ENCODE measurements at regions not wholly inside any gene's neighbourhood (a gene's known extent, or its start where the extent isn't known, plus 50 kb on each side); places are given as distances from the start of the nearest gene placed in this dataset.

- no peaks in the 10 kb centered on the region for H3K79me2 ChIP-seq (ENCODE audit: control insufficient read depth, insufficient read depth, low read length)
- no peak overlapping the region for H3K56ac ChIP-seq (ENCODE audit: low read length)
- no peaks in the 10 kb centered on the region for H3K36me3 ChIP-seq (ENCODE audit: control insufficient read depth, insufficient read depth, low read length)
- no peak overlapping the region for H3K4me2 ChIP-seq (ENCODE audit: low read length)
- no peak overlapping the region for H3K27ac ChIP-seq (ENCODE audit: low read depth, low read length)
- no CpG with 5 or more reads among the region's 2 CpGs for WGBS (ENCODE audit: extremely low coverage, insufficient coverage, low lambda C conversion rate)
- H2AK5ac ChIP-seq (ENCODE audit: low read length): no peak overlapping the region
- no peak for DNase-seq
- H3K4me3 ChIP-seq (ENCODE audit: low read length): no peak overlapping the region
- no peak overlapping the region for H4K8ac ChIP-seq (ENCODE audit: low read depth, low read length)
- H3K79me1 ChIP-seq (ENCODE audit: low read length): no peaks in the 10 kb centered on the region
- no peak overlapping the region for H3K18ac ChIP-seq (ENCODE audit: low read length)
- no peak overlapping the region for H4K5ac ChIP-seq (ENCODE audit: low read length)
- no peak overlapping the region for H3K4ac ChIP-seq (ENCODE audit: low read depth, low read length)
- H3K27me3 ChIP-seq (ENCODE audit: insufficient read depth, low read length, poor library complexity): no peaks in the 10 kb centered on the region
- H3K23ac ChIP-seq (ENCODE audit: low read length): no peak overlapping the region
- no peaks in the 10 kb centered on the region for H3K4me1 ChIP-seq (ENCODE audit: control insufficient read depth, low read depth, low read length)
- no peak overlapping the region for H2BK15ac ChIP-seq (replicated peaks; ENCODE audit: low read depth)
- no peak overlapping the region for H2BK120ac ChIP-seq (ENCODE audit: low read depth, low read length)
- H2BK5ac ChIP-seq (ENCODE audit: low read length): no peak overlapping the region
- no peak overlapping the region for H3K9ac ChIP-seq (ENCODE audit: low read length)
Measured at GRCh38 chr5:84550222-84550621, 165.5 kb upstream of the EDIL3 start.

- Histone ChIP-seq H3K4me1 (ENCODE audit: control insufficient read depth, low read depth, low read length) (no peaks in the 10 kb centered on the region), H3K9ac (ENCODE audit: low read length) (no peak overlapping the region), H3K4me2 (ENCODE audit: low read length) (no peak overlapping the region), H3K18ac (ENCODE audit: low read length) (no peak overlapping the region), H4K5ac (ENCODE audit: low read length) (no peak overlapping the region), H3K36me3 (ENCODE audit: control insufficient read depth, insufficient read depth, low read length) (no peaks in the 10 kb centered on the region), H3K4me3 (ENCODE audit: low read length) (no peak overlapping the region), H2BK120ac (ENCODE audit: low read depth, low read length) (no peak overlapping the region), H3K56ac (ENCODE audit: low read length) (no peak overlapping the region), H3K23ac (ENCODE audit: low read length) (no peak overlapping the region), H2BK15ac (replicated peaks; ENCODE audit: low read depth) (no peak overlapping the region), H3K79me1 (ENCODE audit: low read length) (no peaks in the 10 kb centered on the region), H4K8ac (ENCODE audit: low read depth, low read length) (no peak overlapping the region), H2BK5ac (ENCODE audit: low read length) (no peak overlapping the region), H3K27ac (ENCODE audit: low read depth, low read length) (no peak overlapping the region), H2AK5ac (ENCODE audit: low read length) (no peak overlapping the region), H3K4ac (ENCODE audit: low read depth, low read length) (no peak overlapping the region), H3K79me2 (ENCODE audit: control insufficient read depth, insufficient read depth, low read length) (no peaks in the 10 kb centered on the region), H3K27me3 (ENCODE audit: insufficient read depth, low read length, poor library complexity) (no peaks in the 10 kb centered on the region)
- WGBS (ENCODE audit: extremely low coverage, insufficient coverage, low lambda C conversion rate): no CpG with 5 or more reads among the region's 1 CpG
- peak; percentile 41 for DNase-seq
Measured at GRCh38 chr5:84549054-84549453, 164.4 kb upstream of the EDIL3 start.

DNA sequence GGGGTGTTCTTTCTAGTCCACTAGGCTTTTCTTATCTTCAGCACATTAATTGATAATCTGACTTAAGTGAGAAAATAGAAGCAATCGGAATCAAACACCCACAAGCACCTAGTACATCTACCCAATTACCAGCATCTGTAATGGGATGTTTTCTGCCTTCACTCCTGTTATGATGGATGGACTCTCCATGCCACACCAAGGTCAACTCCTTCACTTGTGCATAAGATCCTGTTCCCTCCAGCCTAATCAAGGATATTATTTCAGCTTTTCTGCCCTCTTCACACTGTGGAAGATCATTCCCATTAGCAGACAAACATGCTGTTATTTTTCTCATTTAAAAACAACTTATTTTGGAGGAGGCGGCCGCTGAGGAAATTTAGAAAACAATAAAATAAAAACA is 162.0 kb upstream of the EDIL3 start:
- H3K79me2 ChIP-seq (ENCODE audit: control insufficient read depth, insufficient read depth, low read length): no peaks in the 10 kb centered on the region
- H2BK15ac ChIP-seq (replicated peaks; ENCODE audit: low read depth): no peak overlapping the region
- H3K4me1 ChIP-seq (ENCODE audit: control insufficient read depth, low read depth, low read length): no peaks in the 10 kb centered on the region
- H4K8ac ChIP-seq (ENCODE audit: low read depth, low read length): no peak overlapping the region
- no peaks in the 10 kb centered on the region for H3K36me3 ChIP-seq (ENCODE audit: control insufficient read depth, insufficient read depth, low read length)
- no CpG with 5 or more reads among the region's 3 CpGs for WGBS (ENCODE audit: extremely low coverage, insufficient coverage, low lambda C conversion rate)
- H3K4ac ChIP-seq (ENCODE audit: low read depth, low read length): no peak overlapping the region
- no peak overlapping the region for H4K5ac ChIP-seq (ENCODE audit: low read length)
- H2BK120ac ChIP-seq (ENCODE audit: low read depth, low read length): no peak overlapping the region
- H3K4me2 ChIP-seq (ENCODE audit: low read length): no peak overlapping the region
- H3K4me3 ChIP-seq (ENCODE audit: low read length): no peak overlapping the region
- no peak overlapping the region for H3K9ac ChIP-seq (ENCODE audit: low read length)
- no peak overlapping the region for H3K56ac ChIP-seq (ENCODE audit: low read length)
- no peak for DNase-seq
- H2BK5ac ChIP-seq (ENCODE audit: low read length): no peak overlapping the region
- H3K23ac ChIP-seq (ENCODE audit: low read length): no peak overlapping the region
- H3K79me1 ChIP-seq (ENCODE audit: low read length): no peaks in the 10 kb centered on the region
- no peak overlapping the region for H3K27ac ChIP-seq (ENCODE audit: low read depth, low read length)
- no peak overlapping the region for H3K18ac ChIP-seq (ENCODE audit: low read length)
- H3K27me3 ChIP-seq (ENCODE audit: insufficient read depth, low read length, poor library complexity): no peaks in the 10 kb centered on the region
- no peak overlapping the region for H2AK5ac ChIP-seq (ENCODE audit: low read length)

DNA sequence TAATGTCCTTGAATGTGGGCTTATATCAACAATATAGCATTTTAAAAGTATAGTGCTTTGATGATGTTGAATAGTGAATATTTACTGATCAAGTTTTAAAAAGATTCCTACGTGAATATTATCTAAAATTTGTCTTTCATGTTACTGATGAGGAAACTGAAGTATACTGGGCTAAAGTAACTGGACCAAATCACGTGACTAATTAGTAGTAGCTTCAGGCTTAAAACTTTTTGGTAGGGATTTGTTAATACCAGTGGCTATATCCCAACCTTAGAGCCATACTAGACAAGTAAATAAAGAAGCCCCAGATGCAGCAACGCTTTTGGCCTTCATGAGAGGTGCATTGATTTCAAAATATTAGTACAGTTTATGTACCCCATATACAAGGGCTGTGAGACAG is 152.1 kb upstream of the EDIL3 start:
- Histone ChIP-seq H2AK5ac (ENCODE audit: low read length) (no peak overlapping the region), H3K56ac (ENCODE audit: low read length) (no peak overlapping the region), H3K4me1 (ENCODE audit: control insufficient read depth, low read depth, low read length) (no peaks in the 10 kb centered on the region), H3K4me3 (ENCODE audit: low read length) (no peak overlapping the region), H3K4ac (ENCODE audit: low read depth, low read length) (no peak overlapping the region), H2BK120ac (ENCODE audit: low read depth, low read length) (no peak overlapping the region), H3K9ac (ENCODE audit: low read length) (no peak overlapping the region), H4K5ac (ENCODE audit: low read length) (no peak overlapping the region), H2BK15ac (replicated peaks; ENCODE audit: low read depth) (no peak overlapping the region), H3K36me3 (ENCODE audit: control insufficient read depth, insufficient read depth, low read length) (no peaks in the 10 kb centered on the region), H3K27me3 (ENCODE audit: insufficient read depth, low read length, poor library complexity) (no peaks in the 10 kb centered on the region), H3K79me2 (ENCODE audit: control insufficient read depth, insufficient read depth, low read length) (no peaks in the 10 kb centered on the region), H3K27ac (ENCODE audit: low read depth, low read length) (no peak overlapping the region), H3K79me1 (ENCODE audit: low read length) (no peaks in the 10 kb centered on the region), H4K8ac (ENCODE audit: low read depth, low read length) (no peak overlapping the region), H2BK5ac (ENCODE audit: low read length) (no peak overlapping the region), H3K23ac (ENCODE audit: low read length) (no peak overlapping the region), H3K4me2 (ENCODE audit: low read length) (no peak overlapping the region), H3K18ac (ENCODE audit: low read length) (no peak overlapping the region)
- DNase-seq: no peak
- no CpG with 5 or more reads among the region's 3 CpGs for WGBS (ENCODE audit: extremely low coverage, insufficient coverage, low lambda C conversion rate)

DNA sequence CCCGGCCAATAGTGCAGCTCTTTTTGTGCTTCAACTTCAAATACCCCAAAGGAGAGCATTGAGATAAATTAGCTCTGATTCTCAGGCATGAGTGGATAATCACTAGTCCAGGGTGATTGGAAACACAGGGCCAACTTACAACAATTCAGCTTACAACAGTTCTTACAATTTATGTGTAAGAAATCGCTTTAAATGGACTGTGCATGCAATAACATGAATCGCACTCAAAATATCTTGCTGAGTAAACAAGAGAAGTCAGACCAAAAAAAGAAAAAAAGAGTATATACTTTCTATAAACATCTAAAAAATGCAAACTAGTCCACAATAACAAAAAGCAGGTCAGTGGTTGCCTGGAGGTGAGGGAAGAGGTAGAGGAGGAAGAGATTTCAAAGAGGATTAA is 150.6 kb upstream of the EDIL3 start:
- Histone ChIP-seq H3K79me2 (ENCODE audit: control insufficient read depth, insufficient read depth, low read length) (no peaks in the 10 kb centered on the region), H3K4me2 (ENCODE audit: low read length) (no peak overlapping the region), H3K27ac (ENCODE audit: low read depth, low read length) (no peak overlapping the region), H4K5ac (ENCODE audit: low read length) (no peak overlapping the region), H3K27me3 (ENCODE audit: insufficient read depth, low read length, poor library complexity) (no peaks in the 10 kb centered on the region), H3K23ac (ENCODE audit: low read length) (no peak overlapping the region), H3K4me3 (ENCODE audit: low read length) (no peak overlapping the region), H3K79me1 (ENCODE audit: low read length) (no peaks in the 10 kb centered on the region), H3K56ac (ENCODE audit: low read length) (no peak overlapping the region), H3K9ac (ENCODE audit: low read length) (no peak overlapping the region), H2BK15ac (replicated peaks; ENCODE audit: low read depth) (no peak overlapping the region), H3K4ac (ENCODE audit: low read depth, low read length) (no peak overlapping the region), H3K18ac (ENCODE audit: low read length) (no peak overlapping the region), H2AK5ac (ENCODE audit: low read length) (no peak overlapping the region), H2BK120ac (ENCODE audit: low read depth, low read length) (no peak overlapping the region), H3K4me1 (ENCODE audit: control insufficient read depth, low read depth, low read length) (no peaks in the 10 kb centered on the region), H2BK5ac (ENCODE audit: low read length) (no peak overlapping the region), H3K36me3 (ENCODE audit: control insufficient read depth, insufficient read depth, low read length) (no peaks in the 10 kb centered on the region), H4K8ac (ENCODE audit: low read depth, low read length) (no peak overlapping the region)
- WGBS (ENCODE audit: extremely low coverage, insufficient coverage, low lambda C conversion rate): no CpG with 5 or more reads among the region's 3 CpGs
- no peak for DNase-seq

DNA sequence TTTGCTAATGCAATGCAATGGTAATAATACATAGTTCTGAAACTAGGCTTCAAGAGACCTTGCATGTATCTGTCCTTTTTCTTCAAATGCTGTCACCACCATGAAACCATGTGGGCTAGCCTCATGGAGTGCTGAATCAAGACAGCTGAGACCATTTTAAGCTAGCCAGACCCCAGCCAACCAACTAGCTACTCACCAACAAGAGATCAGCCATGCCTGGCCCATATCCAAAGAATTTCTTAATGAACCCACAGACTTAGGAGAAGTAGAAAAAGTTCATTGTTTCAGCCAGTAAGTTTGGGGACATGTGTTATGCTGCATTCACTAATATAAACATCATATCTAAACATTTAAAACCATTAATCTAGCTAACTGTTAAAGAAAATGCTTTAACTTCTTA is 139.8 kb upstream of the EDIL3 start:
- no peak overlapping the region for H2BK5ac ChIP-seq (ENCODE audit: low read length)
- H3K4me2 ChIP-seq (ENCODE audit: low read length): no peak overlapping the region
- no peak overlapping the region for H4K8ac ChIP-seq (ENCODE audit: low read depth, low read length)
- no peaks in the 10 kb centered on the region for H3K4me1 ChIP-seq (ENCODE audit: control insufficient read depth, low read depth, low read length)
- H3K79me2 ChIP-seq (ENCODE audit: control insufficient read depth, insufficient read depth, low read length): no peaks in the 10 kb centered on the region
- H3K27ac ChIP-seq (ENCODE audit: low read depth, low read length): no peak overlapping the region
- H2BK15ac ChIP-seq (replicated peaks; ENCODE audit: low read depth): no peak overlapping the region
- H3K23ac ChIP-seq (ENCODE audit: low read length): no peak overlapping the region
- no peak overlapping the region for H2BK120ac ChIP-seq (ENCODE audit: low read depth, low read length)
- H3K79me1 ChIP-seq (ENCODE audit: low read length): no peaks in the 10 kb centered on the region
- H2AK5ac ChIP-seq (ENCODE audit: low read length): no peak overlapping the region
- H3K18ac ChIP-seq (ENCODE audit: low read length): no peak overlapping the region
- no peaks in the 10 kb centered on the region for H3K36me3 ChIP-seq (ENCODE audit: control insufficient read depth, insufficient read depth, low read length)
- no peak overlapping the region for H4K5ac ChIP-seq (ENCODE audit: low read length)
- no peak overlapping the region for H3K9ac ChIP-seq (ENCODE audit: low read length)
- DNase-seq: no peak
- no peaks in the 10 kb centered on the region for H3K27me3 ChIP-seq (ENCODE audit: insufficient read depth, low read length, poor library complexity)
- H3K4me3 ChIP-seq (ENCODE audit: low read length): no peak overlapping the region
- no peak overlapping the region for H3K56ac ChIP-seq (ENCODE audit: low read length)
- no peak overlapping the region for H3K4ac ChIP-seq (ENCODE audit: low read depth, low read length)
